ENCODE measurements at regions not wholly inside any gene's neighbourhood (a gene's known extent, or its start where the extent isn't known, plus 50 kb on each side); places are given as distances from the start of the nearest gene placed in this dataset.

DNA sequence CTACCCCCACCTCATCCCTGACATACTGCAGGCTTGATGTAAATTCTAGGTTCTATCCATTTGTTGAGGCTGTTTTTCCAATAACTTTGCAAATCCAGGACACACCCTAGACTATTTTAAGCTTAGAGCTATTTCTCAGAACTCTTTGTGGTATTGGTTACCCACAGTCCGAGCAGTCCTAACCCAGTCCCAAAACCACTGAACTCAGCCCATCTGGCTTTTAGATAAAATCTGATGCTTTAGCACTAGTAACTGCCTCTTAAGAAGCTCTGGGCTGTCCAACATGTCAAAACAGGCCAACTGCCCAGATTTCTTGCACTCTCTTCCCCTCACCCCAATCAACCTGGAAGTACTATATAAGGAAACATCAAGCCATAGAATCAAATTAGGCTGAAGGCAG lies 344.4 kb upstream of the CADM1 start:
- no peak overlapping the region for H3K4ac ChIP-seq (ENCODE audit: low read depth, low read length)

DNA sequence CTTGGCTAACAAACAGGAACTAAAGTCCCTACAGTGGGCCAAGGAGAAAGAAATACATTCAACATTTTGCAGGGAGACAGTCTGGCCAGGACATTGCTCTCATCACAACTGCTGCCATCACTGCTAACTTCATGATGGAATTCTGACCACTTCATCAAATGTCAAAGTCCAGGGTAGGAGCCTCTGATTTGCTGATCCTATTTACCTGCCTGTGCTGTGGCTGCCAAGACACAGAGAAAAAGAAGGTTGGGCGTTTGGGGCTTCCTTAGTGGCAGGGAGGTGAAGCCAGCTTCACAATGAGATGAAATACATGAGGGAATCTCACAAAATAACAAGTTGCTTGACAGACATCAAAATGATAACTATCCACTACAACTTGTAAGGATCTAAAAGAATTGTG lies 343.9 kb upstream of the CADM1 start:
- Histone ChIP-seq H3K23ac (ENCODE audit: low read length) (no peak overlapping the region), H3K14ac (ENCODE audit: low read length) (no peak overlapping the region), H3K4me1 (ENCODE audit: control insufficient read depth in 1 of 2, insufficient read depth in 2 of 2, low read length in 2 of 2) (peaks cover 0 to 5% of the 10 kb centered on the region in 2 experiments), H2AK5ac (ENCODE audit: low read length) (no peak overlapping the region), H2AFZ (ENCODE audit: insufficient read depth, low read length, poor library complexity) (no peak overlapping the region), H3K27me3 (ENCODE audit: insufficient read depth, low read length) (no peaks in the 10 kb centered on the region), H4K91ac (ENCODE audit: low read depth, low read length) (no peak overlapping the region), H3K79me1 (ENCODE audit: low read length) (no peaks in the 10 kb centered on the region), H3K4me3 (ENCODE audit: low read depth, low read length) (no peak overlapping the region), H3K9me3 (ENCODE audit: insufficient read depth, low read depth, low read length) (no peaks in the 10 kb centered on the region), H3K4me2 (ENCODE audit: low read length) (no peak overlapping the region), H3K18ac (ENCODE audit: low read length) (no peak overlapping the region), H2BK120ac (ENCODE audit: insufficient read depth, low read length, poor library complexity) (no peak overlapping the region), H3K9ac (ENCODE audit: low read length) (no peak overlapping the region), H2BK12ac (ENCODE audit: low read length) (no peak overlapping the region), H4K8ac (ENCODE audit: low read depth, low read length) (no peak overlapping the region), H3K79me2 (ENCODE audit: control insufficient read depth, insufficient read depth, low read length, poor library complexity) (no peaks in the 10 kb centered on the region), H4K12ac (ENCODE audit: low read depth, low read length) (no peak overlapping the region), H2BK5ac (ENCODE audit: low read depth, low read length, poor library complexity) (no peak overlapping the region), H3K36me3 (ENCODE audit: control insufficient read depth in 1 of 2, insufficient read depth in 2 of 2, low read length in 2 of 2) (no peaks in the 10 kb centered on the region), H3K27ac (ENCODE audit: low read depth, low read length) (peak overlapping the region; percentile 27), H3K4ac (ENCODE audit: low read depth, low read length) (no peak overlapping the region)
- DNase-seq = no peak
- WGBS (ENCODE audit: extremely low coverage, insufficient coverage, insufficient read length) = no CpG with 5 or more reads among the region's 1 CpG

More for the DNA sequence above, 344.4 kb upstream of the CADM1 start:
- no peak overlapping the region for H3K4me3 ChIP-seq (ENCODE audit: low read depth, low read length)
- H3K23ac ChIP-seq (ENCODE audit: low read length) = no peak overlapping the region
- no peak overlapping the region for H3K4me2 ChIP-seq (ENCODE audit: low read length)
- H3K9ac ChIP-seq (ENCODE audit: low read length) = no peak overlapping the region
- peak overlapping the region; percentile 27 for H3K27ac ChIP-seq (ENCODE audit: low read depth, low read length)
- WGBS (ENCODE audit: extremely low coverage, insufficient coverage, insufficient read length) = no CpG with 5 or more reads among the region's 1 CpG
- no peak overlapping the region for H3K14ac ChIP-seq (ENCODE audit: low read length)
- no peak for DNase-seq
- H4K91ac ChIP-seq (ENCODE audit: low read depth, low read length) = no peak overlapping the region
- H4K12ac ChIP-seq (ENCODE audit: low read depth, low read length) = no peak overlapping the region
- H2AK5ac ChIP-seq (ENCODE audit: low read length) = no peak overlapping the region
- H2AFZ ChIP-seq (ENCODE audit: insufficient read depth, low read length, poor library complexity) = no peak overlapping the region
- H3K18ac ChIP-seq (ENCODE audit: low read length) = no peak overlapping the region
- H4K8ac ChIP-seq (ENCODE audit: low read depth, low read length) = no peak overlapping the region
- no peak overlapping the region for H2BK12ac ChIP-seq (ENCODE audit: low read length)
- no peaks in the 10 kb centered on the region for H3K27me3 ChIP-seq (ENCODE audit: insufficient read depth, low read length)
- no peaks in the 10 kb centered on the region for H3K36me3 ChIP-seq (ENCODE audit: control insufficient read depth in 1 of 2, insufficient read depth in 2 of 2, low read length in 2 of 2)
- H3K4me1 ChIP-seq (ENCODE audit: control insufficient read depth in 1 of 2, insufficient read depth in 2 of 2, low read length in 2 of 2) = peaks cover 0 to 5% of the 10 kb centered on the region in 2 experiments
- no peak overlapping the region for H2BK5ac ChIP-seq (ENCODE audit: low read depth, low read length, poor library complexity)
- no peaks in the 10 kb centered on the region for H3K79me1 ChIP-seq (ENCODE audit: low read length)
- H3K9me3 ChIP-seq (ENCODE audit: insufficient read depth, low read depth, low read length) = no peaks in the 10 kb centered on the region
- no peak overlapping the region for H2BK120ac ChIP-seq (ENCODE audit: insufficient read depth, low read length, poor library complexity)
- no peaks in the 10 kb centered on the region for H3K79me2 ChIP-seq (ENCODE audit: control insufficient read depth, insufficient read depth, low read length, poor library complexity)

DNA sequence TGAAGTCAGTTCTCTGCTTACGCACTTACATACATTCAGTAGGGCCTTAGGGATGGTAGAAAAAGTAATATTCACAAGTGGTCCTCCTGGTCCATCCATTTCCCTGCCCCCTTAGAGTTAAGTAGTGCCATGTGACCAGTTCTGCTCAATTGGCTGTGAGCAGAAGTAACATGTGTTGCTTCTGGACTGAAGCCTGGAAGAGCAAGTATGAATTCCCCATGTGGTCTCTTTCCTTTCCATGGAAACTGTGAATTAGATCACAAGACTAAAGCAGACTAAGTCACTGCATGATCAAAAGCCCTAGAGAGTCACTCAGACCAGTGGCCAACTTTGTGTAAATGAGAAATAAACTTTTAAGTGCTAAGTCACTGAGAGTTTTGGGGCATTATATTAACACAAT lies 341.7 kb upstream of the CADM1 start:
- Histone ChIP-seq H3K4ac (ENCODE audit: low read depth, low read length) (no peak overlapping the region), H3K79me1 (ENCODE audit: low read length) (no peaks in the 10 kb centered on the region), H2AFZ (ENCODE audit: insufficient read depth, low read length, poor library complexity) (no peak overlapping the region), H3K4me3 (ENCODE audit: low read depth, low read length) (no peak overlapping the region), H3K4me1 (ENCODE audit: control insufficient read depth in 1 of 2, insufficient read depth in 2 of 2, low read length in 2 of 2) (peaks cover 0 to 7% of the 10 kb centered on the region in 2 experiments), H3K14ac (ENCODE audit: low read length) (no peak overlapping the region), H3K18ac (ENCODE audit: low read length) (no peak overlapping the region), H3K9me3 (ENCODE audit: insufficient read depth, low read depth, low read length) (no peaks in the 10 kb centered on the region), H3K9ac (ENCODE audit: low read length) (no peak overlapping the region), H3K23ac (ENCODE audit: low read length) (no peak overlapping the region), H2BK120ac (ENCODE audit: insufficient read depth, low read length, poor library complexity) (no peak overlapping the region), H4K12ac (ENCODE audit: low read depth, low read length) (no peak overlapping the region), H2BK12ac (ENCODE audit: low read length) (no peak overlapping the region), H3K79me2 (ENCODE audit: control insufficient read depth, insufficient read depth, low read length, poor library complexity) (no peaks in the 10 kb centered on the region), H2AK5ac (ENCODE audit: low read length) (no peak overlapping the region), H3K36me3 (ENCODE audit: control insufficient read depth in 1 of 2, insufficient read depth in 2 of 2, low read length in 2 of 2) (no peaks in the 10 kb centered on the region), H3K27me3 (ENCODE audit: insufficient read depth, low read length) (no peaks in the 10 kb centered on the region), H2BK5ac (ENCODE audit: low read depth, low read length, poor library complexity) (no peak overlapping the region), H3K27ac (ENCODE audit: low read depth, low read length) (no peak overlapping the region), H4K8ac (ENCODE audit: low read depth, low read length) (no peak overlapping the region), H4K91ac (ENCODE audit: low read depth, low read length) (no peak overlapping the region), H3K4me2 (ENCODE audit: low read length) (no peak overlapping the region)
- DNase-seq = no peak
- WGBS (ENCODE audit: extremely low coverage, insufficient coverage, insufficient read length) = no CpG with 5 or more reads among the region's 1 CpG

DNA sequence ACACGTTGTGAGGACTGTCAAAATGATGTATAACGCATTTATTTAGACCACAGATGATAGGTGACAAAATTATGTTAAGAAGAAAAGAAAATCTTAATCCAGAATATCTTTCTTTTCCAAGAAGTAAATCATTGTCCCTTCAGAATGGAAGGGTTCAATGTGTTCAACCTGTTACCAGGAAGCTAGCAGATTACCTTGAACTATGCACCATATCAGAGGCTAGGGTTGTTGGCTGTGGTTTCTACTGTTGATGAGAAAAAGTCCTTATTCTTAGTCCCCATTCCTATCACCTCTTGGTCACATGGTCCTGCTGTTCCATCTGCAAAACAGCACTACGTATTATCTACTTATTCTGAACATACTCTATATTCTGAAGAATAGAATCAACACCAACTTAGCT lies 339.5 kb upstream of the CADM1 start:
- no peak overlapping the region for H3K4ac ChIP-seq (ENCODE audit: low read depth, low read length)
- H3K23ac ChIP-seq (ENCODE audit: low read length) = no peak overlapping the region
- no peaks in the 10 kb centered on the region for H3K79me1 ChIP-seq (ENCODE audit: low read length)
- no peak overlapping the region for H4K8ac ChIP-seq (ENCODE audit: low read depth, low read length)
- peaks cover 0 to 7% of the 10 kb centered on the region in 2 experiments for H3K4me1 ChIP-seq (ENCODE audit: control insufficient read depth in 1 of 2, insufficient read depth in 2 of 2, low read length in 2 of 2)
- no peak overlapping the region for H2BK5ac ChIP-seq (ENCODE audit: low read depth, low read length, poor library complexity)
- no peak overlapping the region for H2BK120ac ChIP-seq (ENCODE audit: insufficient read depth, low read length, poor library complexity)
- no peaks in the 10 kb centered on the region for H3K36me3 ChIP-seq (ENCODE audit: control insufficient read depth in 1 of 2, insufficient read depth in 2 of 2, low read length in 2 of 2)
- no peak overlapping the region for H3K18ac ChIP-seq (ENCODE audit: low read length)
- H3K79me2 ChIP-seq (ENCODE audit: control insufficient read depth, insufficient read depth, low read length, poor library complexity) = no peaks in the 10 kb centered on the region
- no peak overlapping the region for H2BK12ac ChIP-seq (ENCODE audit: low read length)
- no peak overlapping the region for H3K4me3 ChIP-seq (ENCODE audit: low read depth, low read length)
- no peak overlapping the region for H2AFZ ChIP-seq (ENCODE audit: insufficient read depth, low read length, poor library complexity)
- H2AK5ac ChIP-seq (ENCODE audit: low read length) = no peak overlapping the region
- H3K9ac ChIP-seq (ENCODE audit: low read length) = no peak overlapping the region
- WGBS (ENCODE audit: extremely low coverage, insufficient coverage, insufficient read length) = no CpG with 5 or more reads among the region's 3 CpGs
- no peaks in the 10 kb centered on the region for H3K9me3 ChIP-seq (ENCODE audit: insufficient read depth, low read depth, low read length)
- no peak overlapping the region for H3K4me2 ChIP-seq (ENCODE audit: low read length)
- no peak overlapping the region for H4K12ac ChIP-seq (ENCODE audit: low read depth, low read length)
- no peak overlapping the region for H3K27ac ChIP-seq (ENCODE audit: low read depth, low read length)
- no peak for DNase-seq
- no peaks in the 10 kb centered on the region for H3K27me3 ChIP-seq (ENCODE audit: insufficient read depth, low read length)
- no peak overlapping the region for H4K91ac ChIP-seq (ENCODE audit: low read depth, low read length)
- H3K14ac ChIP-seq (ENCODE audit: low read length) = no peak overlapping the region

Data from trophoblast cell (in vitro differentiated cells and primary cell).